ENCODE measurements at regions not wholly inside any gene's neighbourhood (a gene's known extent, or its start where the extent isn't known, plus 50 kb on each side); places are given as distances from the start of the nearest gene placed in this dataset.
"Not testable (repeated sequence)": the region's sequence is repeated elsewhere in the genome, so short reads cannot be mapped to it uniquely, and the experiment has no call there.

- H3K4me1 Mint-ChIP-seq, H3K9me3 Mint-ChIP-seq, H3K27me3 Mint-ChIP-seq, H3K27ac Mint-ChIP-seq, H3K36me3 Mint-ChIP-seq, H3K4me3 Mint-ChIP-seq: not testable (repeated sequence)
Measured at GRCh38 chr9:64813072-64813471, 471.9 kb downstream of the FOXD4L5 start.

GRCh38 chr9:64778667-64779066, 506.3 kb downstream of the FOXD4L5 start:
- H3K27me3 Mint-ChIP-seq, H3K4me1 Mint-ChIP-seq, H3K9me3 Mint-ChIP-seq, H3K36me3 Mint-ChIP-seq, H3K27ac Mint-ChIP-seq, H3K4me3 Mint-ChIP-seq: not testable (repeated sequence)

- H3K4me1 Mint-ChIP-seq, H3K36me3 Mint-ChIP-seq, H3K9me3 Mint-ChIP-seq: not testable (repeated sequence)
Measured at GRCh38 chr9:64776269-64776668, 508.7 kb downstream of the FOXD4L5 start.

GRCh38 chr9:64774813-64775793, 509.9 kb downstream of the FOXD4L5 start:
- not testable (repeated sequence) for H3K27ac Mint-ChIP-seq, H3K36me3 Mint-ChIP-seq, H3K27me3 Mint-ChIP-seq, H3K4me1 Mint-ChIP-seq, H3K9me3 Mint-ChIP-seq
- peak overlapping the region in 2 of 4 donors; percentile 21 to 51 for H3K4me3 Mint-ChIP-seq

More at GRCh38 chr9:64776269-64776668, 508.7 kb downstream of the FOXD4L5 start:
- not testable (repeated sequence) for H3K27ac Mint-ChIP-seq, H3K27me3 Mint-ChIP-seq, H3K4me3 Mint-ChIP-seq

- H3K27me3 Mint-ChIP-seq, H3K4me1 Mint-ChIP-seq, H3K9me3 Mint-ChIP-seq, H3K36me3 Mint-ChIP-seq, H3K27ac Mint-ChIP-seq: not testable (repeated sequence)
- H3K4me3 Mint-ChIP-seq, result peak overlapping the region in 1 of 4 donors; percentile 21
Measured at GRCh38 chr9:64774004-64774812, 510.8 kb downstream of the FOXD4L5 start.

- H3K27ac Mint-ChIP-seq, result no peak overlapping the region
- H3K4me1 Mint-ChIP-seq, result peaks cover 0 to 5% (median 0%) of the 10 kb centered on the region in 3 donors
- no peaks in the 10 kb centered on the region for H3K36me3 Mint-ChIP-seq
- no peaks in the 10 kb centered on the region for H3K9me3 Mint-ChIP-seq
- H3K4me3 Mint-ChIP-seq, result no peak overlapping the region
- H3K27me3 Mint-ChIP-seq, result no peaks in the 10 kb centered on the region
Measured at GRCh38 chr9:64773491-64773931, 511.5 kb downstream of the FOXD4L5 start.

GRCh38 chr9:64772751-64773331, 512.2 kb downstream of the FOXD4L5 start:
- H3K9me3 Mint-ChIP-seq, H3K36me3 Mint-ChIP-seq, H3K4me3 Mint-ChIP-seq, H3K27me3 Mint-ChIP-seq, H3K4me1 Mint-ChIP-seq, H3K27ac Mint-ChIP-seq: not testable (repeated sequence)

- not testable (repeated sequence) for H3K4me3 Mint-ChIP-seq, H3K4me1 Mint-ChIP-seq, H3K27me3 Mint-ChIP-seq, H3K27ac Mint-ChIP-seq, H3K36me3 Mint-ChIP-seq, H3K9me3 Mint-ChIP-seq
Measured at GRCh38 chr9:64772123-64772736, 512.8 kb downstream of the FOXD4L5 start.

Measured in IgD-negative memory B cell (primary cell).